GM21381 (cell line): ENCODE measurements at regions not wholly inside any gene's neighbourhood (a gene's known extent, or its start where the extent isn't known, plus 50 kb on each side); places are given as distances from the start of the nearest gene placed in this dataset.

Experiments used
- ATAC-seq: cut with Tn5 transposase; IDR thresholded peaks from one replicate; pipeline ENCODE4 v1.9.1; 2021; ENCODE audit warnings: mild to moderate bottlenecking, moderate library complexity; ENCODE audit not compliant: unreplicated experiment

DNA sequence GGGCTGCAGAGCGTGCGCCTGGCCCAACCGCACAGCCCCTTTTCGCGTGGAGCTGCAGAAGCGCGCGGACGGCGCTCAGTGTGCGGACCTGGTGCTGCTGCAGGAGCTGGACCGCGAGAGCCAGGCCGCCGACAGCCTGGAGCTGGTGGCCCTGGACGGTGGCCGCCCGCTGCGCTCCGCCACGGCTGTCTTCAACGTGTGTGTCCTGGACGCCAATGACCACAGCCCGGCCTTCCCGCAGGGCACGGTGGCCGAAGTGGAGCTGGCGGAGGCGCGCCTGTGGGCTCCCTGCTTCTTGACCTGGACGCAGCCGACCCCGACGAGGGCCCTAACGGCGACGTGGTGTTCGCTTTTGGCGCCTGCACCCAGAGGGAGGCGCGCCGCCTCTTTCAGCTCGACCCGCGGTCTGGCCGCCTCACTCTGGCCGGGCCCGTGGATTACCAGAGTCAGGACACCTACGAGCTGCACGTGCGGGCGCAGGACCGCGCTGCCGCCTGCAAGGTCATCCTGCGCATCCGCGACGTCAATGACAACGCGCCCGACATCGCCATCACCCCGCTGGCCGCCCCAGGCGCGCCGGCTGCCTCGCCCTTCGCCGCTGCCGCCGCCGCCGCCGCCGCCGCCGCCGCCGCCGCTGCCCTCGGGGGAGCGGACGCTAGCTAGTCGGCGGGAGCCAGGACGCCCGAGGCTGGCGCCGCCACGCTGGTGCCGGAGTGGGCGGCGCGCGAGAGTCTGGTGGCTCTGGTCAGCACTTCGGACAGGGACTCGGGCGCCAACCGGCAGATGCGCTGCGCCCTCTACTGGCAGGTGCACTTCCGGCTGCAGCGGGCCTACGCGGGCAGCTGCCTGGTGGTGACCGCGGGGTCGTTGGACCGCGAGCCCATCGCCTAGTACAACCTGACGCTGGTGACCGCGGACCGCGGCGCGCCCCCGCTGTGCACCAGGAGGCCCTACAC lies 172.2 kb downstream of the OLFM4 start:
- ATAC-seq = no peak

DNA sequence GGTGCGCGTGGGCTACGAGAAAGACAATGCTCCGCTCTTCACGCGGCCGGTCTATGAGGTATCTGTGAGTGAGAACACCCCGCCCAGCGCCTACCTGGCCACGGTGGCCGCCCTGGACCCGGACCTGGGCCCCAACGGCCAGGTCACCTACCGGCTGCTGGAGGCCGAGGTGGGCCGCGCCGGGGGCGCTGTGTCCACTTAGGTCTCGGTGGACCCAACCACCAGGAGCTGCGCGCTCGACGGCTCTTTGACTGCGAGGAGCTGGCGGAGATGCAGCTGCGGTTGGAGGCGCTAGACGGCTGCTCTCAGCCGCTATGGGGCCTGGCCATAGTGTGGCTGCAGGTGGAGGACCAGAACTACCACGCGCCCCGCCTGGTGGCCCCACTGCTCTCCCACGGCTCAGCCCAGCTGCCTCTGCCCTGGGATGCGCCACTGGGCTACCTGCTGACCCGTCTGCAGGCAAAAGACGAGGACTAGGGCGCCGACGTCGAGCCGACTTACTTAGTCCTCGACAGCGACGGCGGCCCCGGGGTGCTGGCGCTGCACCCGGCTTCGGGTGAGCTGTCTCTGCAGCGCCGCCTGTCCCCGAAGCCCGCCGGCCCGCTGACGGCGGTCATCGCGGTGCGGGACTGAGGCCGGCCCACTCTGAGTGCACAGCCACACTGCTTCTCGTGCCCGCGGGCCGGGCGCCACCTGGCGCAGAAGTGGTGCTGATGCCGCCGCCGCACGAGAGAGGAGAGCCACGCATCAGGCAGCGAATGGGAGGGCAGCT lies 173.0 kb downstream of the OLFM4 start:
- no peak for ATAC-seq

GRCh38 chr13:53204598-53204997 lies 176.0 kb downstream of the OLFM4 start:
- ATAC-seq = no peak

DNA sequence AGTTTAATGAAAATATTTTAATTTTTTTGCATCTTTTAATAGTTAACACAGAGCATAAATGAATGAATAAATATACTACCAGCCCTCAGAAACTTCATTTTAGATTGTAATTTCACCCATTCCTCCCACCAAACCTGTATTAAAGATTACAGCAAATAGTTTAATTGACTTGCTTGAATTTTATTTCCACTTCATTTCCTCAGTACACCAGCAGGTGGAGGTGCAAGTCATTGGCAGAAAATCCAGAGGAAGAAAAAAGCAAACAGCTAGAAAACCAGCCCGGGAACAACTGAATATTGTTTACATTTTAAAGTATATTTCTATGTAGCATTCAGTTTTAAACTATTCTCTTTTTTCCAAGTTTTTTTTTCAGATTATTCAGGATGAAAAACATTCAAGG lies 177.8 kb downstream of the OLFM4 start:
- no peak for ATAC-seq

DNA sequence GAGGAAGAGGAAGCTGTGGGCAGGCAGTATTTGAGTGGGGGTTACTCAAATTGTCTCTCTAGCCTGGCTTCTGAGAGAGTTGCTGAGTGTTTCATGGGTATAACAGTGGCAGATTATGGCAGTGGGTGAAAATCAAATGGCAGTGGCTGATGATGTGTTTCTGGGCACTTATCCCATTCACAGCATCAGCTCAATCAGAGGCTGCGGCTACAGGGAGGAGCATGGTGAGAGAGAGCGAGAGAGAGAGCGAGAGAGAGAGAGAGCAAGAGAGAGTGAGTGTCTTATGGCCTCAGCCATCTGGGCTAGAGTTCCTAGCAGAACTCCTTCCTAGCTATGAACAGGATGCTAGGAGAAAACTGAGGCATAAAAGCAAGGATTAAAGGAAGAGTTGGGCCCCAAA lies 178.9 kb downstream of the OLFM4 start:
- ATAC-seq = no peak

DNA sequence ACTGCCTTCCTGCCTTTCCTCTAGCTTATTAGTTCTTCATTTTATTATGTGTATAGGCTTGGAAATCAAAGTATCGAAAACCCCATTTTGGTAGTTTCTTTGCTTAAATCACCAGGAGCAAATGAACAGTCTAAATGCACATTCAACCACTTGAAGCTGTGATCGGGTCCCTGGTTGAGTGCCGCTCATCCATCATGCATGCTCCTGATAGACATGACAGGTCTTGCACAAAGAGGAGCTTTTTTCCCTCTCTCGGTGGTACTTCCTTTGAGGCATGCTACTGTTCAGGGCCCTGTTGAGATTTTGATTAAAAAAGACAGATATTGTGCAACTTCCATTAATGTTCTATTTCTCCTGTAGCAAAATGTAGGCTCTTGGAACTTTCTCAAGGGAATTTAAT lies 185.8 kb downstream of the OLFM4 start:
- no peak for ATAC-seq

DNA sequence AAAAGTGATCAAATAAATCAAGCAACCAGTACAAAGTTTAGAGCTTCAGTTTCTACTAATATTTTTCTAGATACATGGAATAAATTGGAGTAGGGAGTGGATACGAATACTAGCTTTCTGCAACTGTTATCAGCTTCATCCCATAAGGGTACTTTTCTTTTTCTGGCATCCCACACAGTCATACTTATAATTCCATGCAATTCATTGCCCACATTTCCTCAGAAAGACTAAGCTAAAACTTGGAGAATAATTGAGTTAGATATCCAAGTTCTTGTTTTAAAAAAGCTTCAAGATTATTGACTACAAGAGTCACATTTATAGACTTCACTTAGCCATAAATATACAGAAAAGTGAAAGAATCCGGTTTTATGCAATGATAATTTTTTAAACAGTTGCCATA lies 186.9 kb downstream of the OLFM4 start:
- no peak for ATAC-seq

DNA sequence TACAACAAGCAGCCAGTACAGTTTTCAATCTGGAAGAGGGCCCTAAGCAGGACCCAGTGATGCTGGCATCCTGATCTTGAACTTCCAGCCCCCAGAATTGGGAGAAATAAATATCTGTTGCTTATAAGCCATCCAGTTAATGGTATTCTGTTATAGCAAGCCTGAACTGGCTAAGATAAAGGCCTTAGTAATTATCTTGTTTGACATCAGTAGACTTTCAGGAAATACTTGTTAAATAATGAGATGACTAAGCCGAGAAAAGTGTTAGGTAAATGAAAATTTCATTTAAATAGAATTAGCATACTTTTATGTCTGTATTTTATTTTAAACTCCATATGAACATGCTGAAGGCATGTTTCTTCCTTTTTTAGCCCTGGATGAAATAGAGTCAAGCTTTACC lies 188.2 kb downstream of the OLFM4 start:
- no peak for ATAC-seq

DNA sequence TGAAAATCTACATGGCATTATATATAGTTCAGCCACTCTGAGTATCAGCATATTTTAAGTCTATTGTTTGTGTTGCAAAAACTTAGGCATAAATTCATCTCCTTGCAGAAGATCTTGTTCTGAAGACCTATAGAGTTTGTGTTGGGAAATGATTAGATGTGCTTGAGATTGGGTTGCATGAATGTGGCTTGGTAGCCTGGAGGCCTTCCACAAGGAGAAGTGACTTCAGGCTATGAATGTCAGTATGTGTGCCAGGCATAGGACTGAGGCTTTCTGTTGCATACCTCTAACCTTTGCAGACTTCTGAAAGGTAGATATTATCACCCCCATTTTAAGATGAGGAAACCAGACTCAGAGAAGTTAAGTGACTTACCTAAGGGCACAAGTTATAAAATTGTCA lies 188.6 kb downstream of the OLFM4 start:
- no peak for ATAC-seq

GRCh38 chr13:53220038-53220437 lies 191.4 kb downstream of the OLFM4 start:
- no peak for ATAC-seq

GRCh38 chr13:53237696-53238095 lies 209.1 kb downstream of the OLFM4 start:
- ATAC-seq = no peak

GRCh38 chr13:53238261-53238660 lies 209.6 kb downstream of the OLFM4 start:
- ATAC-seq = no peak

- ATAC-seq = no peak
Measured at GRCh38 chr13:53240401-53241025, 211.9 kb downstream of the OLFM4 start.

DNA sequence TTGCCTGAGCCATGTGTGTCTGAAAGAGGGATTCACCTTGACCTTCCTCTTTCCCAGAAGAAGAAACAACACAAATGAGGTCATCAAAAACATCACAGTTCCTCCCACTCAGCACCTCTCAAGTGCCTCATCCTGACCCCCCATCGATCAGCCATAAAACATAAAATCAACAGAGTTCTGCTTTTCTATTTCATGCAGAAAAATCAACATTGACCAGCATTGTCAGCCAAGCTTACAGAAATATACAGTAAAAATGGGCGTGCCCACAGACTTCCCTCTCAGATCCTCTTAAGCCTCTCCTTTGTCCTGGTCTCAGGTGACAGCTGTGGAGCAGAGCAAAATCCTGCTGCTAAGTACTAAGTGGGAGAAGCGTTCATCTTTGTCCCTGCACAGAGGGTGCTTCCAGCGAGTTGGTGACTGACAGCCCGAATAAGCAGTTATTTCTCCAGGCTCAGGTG lies 213.3 kb downstream of the OLFM4 start:
- ATAC-seq = no peak

DNA sequence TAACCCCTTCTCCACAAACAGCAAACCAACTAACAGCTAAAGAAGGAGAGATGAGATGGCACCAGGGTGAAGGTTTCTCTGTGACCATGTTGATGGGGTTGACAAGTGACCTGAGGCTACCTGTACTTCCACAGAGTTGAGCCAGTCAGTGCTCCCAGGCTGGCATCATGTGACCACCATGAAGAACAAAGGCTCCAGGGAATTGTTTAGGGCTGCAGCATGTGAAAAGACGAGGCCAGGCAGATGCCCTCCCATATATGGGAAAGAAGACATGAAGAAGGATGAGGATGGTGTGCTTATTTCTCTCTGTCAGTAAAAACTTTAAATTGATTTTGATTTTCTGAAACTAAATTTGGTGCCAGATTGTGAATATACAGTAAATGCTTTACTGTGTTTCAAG lies 220.6 kb downstream of the OLFM4 start:
- no peak for ATAC-seq

- ATAC-seq = peak; percentile 74
Measured at GRCh38 chr13:53250272-53250875, 221.8 kb downstream of the OLFM4 start.

- no peak for ATAC-seq
Measured at GRCh38 chr13:53250977-53251376, 222.4 kb downstream of the OLFM4 start.

GRCh38 chr13:53254500-53254899 lies 225.9 kb downstream of the OLFM4 start:
- ATAC-seq = no peak

DNA sequence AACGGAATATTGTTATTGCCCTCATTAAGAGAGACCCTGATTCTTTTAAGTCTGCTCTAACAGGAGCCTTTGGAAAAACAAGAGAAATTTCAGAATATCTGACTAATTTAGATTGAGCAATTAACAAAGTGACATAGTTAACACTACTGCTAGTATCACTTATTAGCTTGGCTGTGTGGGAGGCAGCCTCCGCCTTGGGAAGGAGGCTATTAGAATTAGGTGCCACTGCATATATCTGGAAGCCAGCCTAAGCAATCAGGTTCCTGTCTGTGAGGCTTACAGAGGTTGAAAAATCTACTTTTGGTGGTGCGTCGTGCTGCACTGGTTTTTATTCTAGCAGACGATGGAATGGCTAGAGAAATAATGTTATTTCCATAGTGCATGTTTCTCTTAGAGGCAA lies 227.2 kb downstream of the OLFM4 start:
- ATAC-seq = no peak

DNA sequence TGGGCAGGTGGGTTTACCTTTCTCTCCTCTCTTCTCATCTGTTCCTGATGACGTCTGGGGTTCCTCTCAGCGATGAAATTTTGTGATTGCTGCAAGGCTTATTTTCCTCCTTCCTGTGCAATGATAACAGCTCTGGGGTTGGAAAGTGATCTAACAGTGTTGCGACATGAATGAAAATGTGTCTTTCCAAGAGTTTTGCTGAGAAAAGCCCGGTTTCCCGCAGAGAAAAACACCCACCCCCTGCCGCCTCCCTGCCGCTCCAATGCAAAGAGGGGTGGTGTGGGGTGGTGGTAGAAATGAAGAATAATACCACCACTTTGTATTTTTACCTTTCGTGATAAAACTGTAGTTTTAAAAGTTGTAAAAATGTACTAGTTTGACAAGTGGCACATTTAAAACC lies 232.0 kb downstream of the OLFM4 start:
- ATAC-seq = no peak

GRCh38 chr13:53264751-53265385 lies 236.3 kb downstream of the OLFM4 start:
- ATAC-seq = no peak
